ENCODE measurements at regions not wholly inside any gene's neighbourhood (a gene's known extent, or its start where the extent isn't known, plus 50 kb on each side); places are given as distances from the start of the nearest gene placed in this dataset.

GRCh38 chr10:78751716-78752115, 317.1 kb upstream of the ZMIZ1 start:
- Histone ChIP-seq H3K9me3 (replicated peaks in 1 of 3) (no peaks in the 10 kb centered on the region), H3K4me1 (replicated peaks in 1 of 2) (peaks cover 0 to 8% of the 10 kb centered on the region in 2 donors), H3K27me3 (no peaks in the 10 kb centered on the region), H3K4me3 (no peak overlapping the region), H3K27ac (no peak overlapping the region), H3K36me3 (replicated peaks in 1 of 2) (no peaks in the 10 kb centered on the region)
- WGBS, 4 donors: 88 to 94% (median 91%) methylated on average over 9 of the region's 9 CpGs
- TF ChIP-seq CTCF (IDR thresholded peaks at IDR 0.05): no peak
- no peak for TF ChIP-seq POLR2A (IDR thresholded peaks at IDR 0.05)
- intact Hi-C loops (cut with DNase I): no loop called here
- no peak for DNase-seq

- Histone ChIP-seq H3K27ac (no peak overlapping the region), H3K4me1 (replicated peaks in 1 of 2) (peaks cover 0 to 13% of the 10 kb centered on the region in 2 donors), H3K9me3 (replicated peaks in 1 of 3) (no peaks in the 10 kb centered on the region), H3K27me3 (no peaks in the 10 kb centered on the region), H3K4me3 (no peak overlapping the region), H3K36me3 (replicated peaks in 1 of 2) (no peaks in the 10 kb centered on the region)
- 70 to 79% (median 75%) methylated on average over 2 to 3 of the region's 3 CpGs for WGBS, 4 donors
- TF ChIP-seq POLR2A (IDR thresholded peaks at IDR 0.05) (no peak), CTCF (IDR thresholded peaks at IDR 0.05) (no peak)
- intact Hi-C loops (cut with DNase I): no loop called here
- no peak for DNase-seq
Measured at GRCh38 chr10:78752221-78752620, 316.5 kb upstream of the ZMIZ1 start.

- TF ChIP-seq CTCF (IDR thresholded peaks at IDR 0.05): no peak
- no peak for TF ChIP-seq POLR2A (IDR thresholded peaks at IDR 0.05)
- DNase-seq: no peak
- Histone ChIP-seq H3K27me3 (no peaks in the 10 kb centered on the region), H3K4me3 (no peak overlapping the region), H3K9me3 (replicated peaks in 1 of 3) (no peaks in the 10 kb centered on the region), H3K27ac (no peak overlapping the region), H3K4me1 (replicated peaks in 1 of 2) (peaks cover 0 to 18% of the 10 kb centered on the region in 2 donors), H3K36me3 (replicated peaks in 1 of 2) (no peaks in the 10 kb centered on the region)
- 90 to 95% (median 91%) methylated on average over 4 of the region's 4 CpGs for WGBS, 4 donors
- intact Hi-C loops (cut with DNase I): no loop called here
Measured at GRCh38 chr10:78752708-78753107, 316.1 kb upstream of the ZMIZ1 start.

GRCh38 chr10:78754269-78755062, 314.3 kb upstream of the ZMIZ1 start:
- DNase-seq: no peak
- intact Hi-C loops (cut with DNase I): no loop called here
- Histone ChIP-seq H3K4me3 (no peak overlapping the region), H3K36me3 (replicated peaks in 1 of 2) (no peaks in the 10 kb centered on the region), H3K4me1 (replicated peaks in 1 of 2) (peaks cover 0 to 18% of the 10 kb centered on the region in 2 donors), H3K27me3 (no peaks in the 10 kb centered on the region), H3K27ac (no peak overlapping the region), H3K9me3 (replicated peaks in 1 of 3) (no peaks in the 10 kb centered on the region)
- 53 to 61% (median 56%) methylated on average over 11 of the region's 11 CpGs for WGBS, 4 donors
- TF ChIP-seq CTCF (IDR thresholded peaks at IDR 0.05) (no peak), POLR2A (IDR thresholded peaks at IDR 0.05) (no peak)
